ENCODE measurements at regions not wholly inside any gene's neighbourhood (a gene's known extent, or its start where the extent isn't known, plus 50 kb on each side); places are given as distances from the start of the nearest gene placed in this dataset.

- peaks cover 18% of the 10 kb centered on the region for H3K4me1 ChIP-seq (ENCODE audit: control insufficient read depth, insufficient read depth, low read length)
Measured at GRCh38 chr2:122105171-122105876, 349.9 kb downstream of the TSN start.

GRCh38 chr2:122105877-122106206 is 350.4 kb downstream of the TSN start:
- Histone ChIP-seq H3K4me3 (ENCODE audit: insufficient read depth, low read depth, low read length) (no peak overlapping the region), H3K9me3 (ENCODE audit: control insufficient read depth, low read length) (no peaks in the 10 kb centered on the region), H3K27ac (ENCODE audit: insufficient read depth, low read depth, low read length, poor library complexity, severe bottlenecking) (peak overlapping the region; percentile 95), H3K4me1 (ENCODE audit: control insufficient read depth, insufficient read depth, low read length) (peaks cover 13% of the 10 kb centered on the region), H3K27me3 (ENCODE audit: control insufficient read depth, insufficient read depth, low read length, poor library complexity, severe bottlenecking) (no peaks in the 10 kb centered on the region), H3K36me3 (ENCODE audit: control insufficient read depth, insufficient read depth, low read length) (no peaks in the 10 kb centered on the region)
- WGBS, 2 experiments: 78 to 80% methylated on average over 3 of the region's 3 CpGs

More at GRCh38 chr2:122105171-122105876, 349.9 kb downstream of the TSN start:
- H3K4me3 ChIP-seq (ENCODE audit: insufficient read depth, low read depth, low read length): no peak overlapping the region
- H3K27me3 ChIP-seq (ENCODE audit: control insufficient read depth, insufficient read depth, low read length, poor library complexity, severe bottlenecking): no peaks in the 10 kb centered on the region
- H3K9me3 ChIP-seq (ENCODE audit: control insufficient read depth, low read length): no peaks in the 10 kb centered on the region
- H3K36me3 ChIP-seq (ENCODE audit: control insufficient read depth, insufficient read depth, low read length): no peaks in the 10 kb centered on the region
- WGBS, 2 experiments: 57 to 68% methylated on average over 1 to 2 of the region's 2 CpGs
- peak overlapping the region; percentile 95 for H3K27ac ChIP-seq (ENCODE audit: insufficient read depth, low read depth, low read length, poor library complexity, severe bottlenecking)

GRCh38 chr2:122108186-122108585 is 352.7 kb downstream of the TSN start:
- H3K4me3 ChIP-seq (ENCODE audit: insufficient read depth, low read depth, low read length): no peak overlapping the region
- no peaks in the 10 kb centered on the region for H3K9me3 ChIP-seq (ENCODE audit: control insufficient read depth, low read length)
- no peak overlapping the region for H3K27ac ChIP-seq (ENCODE audit: insufficient read depth, low read depth, low read length, poor library complexity, severe bottlenecking)
- no peaks in the 10 kb centered on the region for H3K36me3 ChIP-seq (ENCODE audit: control insufficient read depth, insufficient read depth, low read length)
- H3K4me1 ChIP-seq (ENCODE audit: control insufficient read depth, insufficient read depth, low read length): peaks cover 10% of the 10 kb centered on the region
- no peaks in the 10 kb centered on the region for H3K27me3 ChIP-seq (ENCODE audit: control insufficient read depth, insufficient read depth, low read length, poor library complexity, severe bottlenecking)
- 100% methylated on average over 1 of the region's 1 CpG for WGBS, 2 experiments

- Histone ChIP-seq H3K4me3 (ENCODE audit: insufficient read depth, low read depth, low read length) (no peak overlapping the region), H3K4me1 (ENCODE audit: control insufficient read depth, insufficient read depth, low read length) (peaks cover 9% of the 10 kb centered on the region), H3K27me3 (ENCODE audit: control insufficient read depth, insufficient read depth, low read length, poor library complexity, severe bottlenecking) (no peaks in the 10 kb centered on the region), H3K36me3 (ENCODE audit: control insufficient read depth, insufficient read depth, low read length) (no peaks in the 10 kb centered on the region), H3K27ac (ENCODE audit: insufficient read depth, low read depth, low read length, poor library complexity, severe bottlenecking) (no peak overlapping the region), H3K9me3 (ENCODE audit: control insufficient read depth, low read length) (no peaks in the 10 kb centered on the region)
- WGBS, 2 experiments: 92 to 94% methylated on average over 12 of the region's 12 CpGs
Measured at GRCh38 chr2:122112216-122113005, 357.0 kb downstream of the TSN start.

- Histone ChIP-seq H3K4me1 (ENCODE audit: control insufficient read depth, insufficient read depth, low read length) (peaks cover 3% of the 10 kb centered on the region), H3K36me3 (ENCODE audit: control insufficient read depth, insufficient read depth, low read length) (no peaks in the 10 kb centered on the region), H3K4me3 (ENCODE audit: insufficient read depth, low read depth, low read length) (no peak overlapping the region), H3K27me3 (ENCODE audit: control insufficient read depth, insufficient read depth, low read length, poor library complexity, severe bottlenecking) (no peaks in the 10 kb centered on the region), H3K27ac (ENCODE audit: insufficient read depth, low read depth, low read length, poor library complexity, severe bottlenecking) (no peak overlapping the region), H3K9me3 (ENCODE audit: control insufficient read depth, low read length) (no peaks in the 10 kb centered on the region)
- 53 to 64% methylated on average over 2 of the region's 2 CpGs for whole genome bisulfite sequencing, 2 experiments
Measured at GRCh38 chr2:122114421-122114820, 359.0 kb downstream of the TSN start.

GRCh38 chr2:122117371-122117770 is 361.9 kb downstream of the TSN start:
- H3K4me3 ChIP-seq (ENCODE audit: insufficient read depth, low read depth, low read length): no peak overlapping the region
- H3K4me1 ChIP-seq (ENCODE audit: control insufficient read depth, insufficient read depth, low read length): peaks cover 3% of the 10 kb centered on the region
- no peaks in the 10 kb centered on the region for H3K27me3 ChIP-seq (ENCODE audit: control insufficient read depth, insufficient read depth, low read length, poor library complexity, severe bottlenecking)
- H3K36me3 ChIP-seq (ENCODE audit: control insufficient read depth, insufficient read depth, low read length): no peaks in the 10 kb centered on the region
- H3K27ac ChIP-seq (ENCODE audit: insufficient read depth, low read depth, low read length, poor library complexity, severe bottlenecking): no peak overlapping the region
- no peaks in the 10 kb centered on the region for H3K9me3 ChIP-seq (ENCODE audit: control insufficient read depth, low read length)
- 91% methylated on average over 1 of the region's 2 CpGs; no CpG with 5 or more reads in 1 of the 2 experiments for WGBS, 2 experiments

GRCh38 chr2:122129399-122129798 is 373.9 kb downstream of the TSN start:
- Histone ChIP-seq H3K4me3 (ENCODE audit: insufficient read depth, low read depth, low read length) (no peak overlapping the region), H3K36me3 (ENCODE audit: control insufficient read depth, insufficient read depth, low read length) (no peaks in the 10 kb centered on the region), H3K4me1 (ENCODE audit: control insufficient read depth, insufficient read depth, low read length) (no peaks in the 10 kb centered on the region), H3K9me3 (ENCODE audit: control insufficient read depth, low read length) (no peaks in the 10 kb centered on the region), H3K27ac (ENCODE audit: insufficient read depth, low read depth, low read length, poor library complexity, severe bottlenecking) (no peak overlapping the region), H3K27me3 (ENCODE audit: control insufficient read depth, insufficient read depth, low read length, poor library complexity, severe bottlenecking) (no peaks in the 10 kb centered on the region)
- 100% methylated on average over 1 of the region's 1 CpG for WGBS, 2 experiments

DNA sequence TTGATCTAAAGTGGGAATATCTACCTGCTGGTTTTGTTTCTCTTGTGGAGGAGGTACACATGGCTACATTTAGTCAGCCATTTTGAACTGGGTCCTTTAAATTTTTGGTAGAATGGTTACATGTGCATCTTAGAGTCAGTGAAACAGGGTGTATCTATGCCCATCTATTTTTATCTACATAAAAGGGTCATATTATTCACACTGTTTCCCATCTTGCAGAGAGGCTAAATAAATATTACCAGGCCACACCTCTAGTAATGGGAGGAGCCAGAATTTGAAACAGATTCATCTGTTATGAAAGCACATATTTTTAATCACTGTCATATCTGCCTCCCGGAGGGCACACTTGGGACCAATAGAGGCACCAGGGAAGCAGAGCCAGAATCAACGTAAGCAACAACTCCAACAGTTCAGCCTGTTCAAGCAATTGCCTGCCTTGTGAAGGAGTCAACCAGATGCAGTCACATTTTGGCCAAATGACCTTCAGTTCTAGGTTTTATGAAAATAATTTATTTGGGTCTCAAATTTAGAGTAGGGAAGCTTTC is 376.8 kb downstream of the TSN start:
- Histone ChIP-seq H3K4me3 (ENCODE audit: insufficient read depth, low read depth, low read length) (no peak overlapping the region), H3K36me3 (ENCODE audit: control insufficient read depth, insufficient read depth, low read length) (no peaks in the 10 kb centered on the region), H3K27ac (ENCODE audit: insufficient read depth, low read depth, low read length, poor library complexity, severe bottlenecking) (no peak overlapping the region), H3K9me3 (ENCODE audit: control insufficient read depth, low read length) (no peaks in the 10 kb centered on the region), H3K27me3 (ENCODE audit: control insufficient read depth, insufficient read depth, low read length, poor library complexity, severe bottlenecking) (no peaks in the 10 kb centered on the region), H3K4me1 (ENCODE audit: control insufficient read depth, insufficient read depth, low read length) (no peaks in the 10 kb centered on the region)
- WGBS, 2 experiments: 79 to 81% methylated on average over 2 of the region's 2 CpGs

DNA sequence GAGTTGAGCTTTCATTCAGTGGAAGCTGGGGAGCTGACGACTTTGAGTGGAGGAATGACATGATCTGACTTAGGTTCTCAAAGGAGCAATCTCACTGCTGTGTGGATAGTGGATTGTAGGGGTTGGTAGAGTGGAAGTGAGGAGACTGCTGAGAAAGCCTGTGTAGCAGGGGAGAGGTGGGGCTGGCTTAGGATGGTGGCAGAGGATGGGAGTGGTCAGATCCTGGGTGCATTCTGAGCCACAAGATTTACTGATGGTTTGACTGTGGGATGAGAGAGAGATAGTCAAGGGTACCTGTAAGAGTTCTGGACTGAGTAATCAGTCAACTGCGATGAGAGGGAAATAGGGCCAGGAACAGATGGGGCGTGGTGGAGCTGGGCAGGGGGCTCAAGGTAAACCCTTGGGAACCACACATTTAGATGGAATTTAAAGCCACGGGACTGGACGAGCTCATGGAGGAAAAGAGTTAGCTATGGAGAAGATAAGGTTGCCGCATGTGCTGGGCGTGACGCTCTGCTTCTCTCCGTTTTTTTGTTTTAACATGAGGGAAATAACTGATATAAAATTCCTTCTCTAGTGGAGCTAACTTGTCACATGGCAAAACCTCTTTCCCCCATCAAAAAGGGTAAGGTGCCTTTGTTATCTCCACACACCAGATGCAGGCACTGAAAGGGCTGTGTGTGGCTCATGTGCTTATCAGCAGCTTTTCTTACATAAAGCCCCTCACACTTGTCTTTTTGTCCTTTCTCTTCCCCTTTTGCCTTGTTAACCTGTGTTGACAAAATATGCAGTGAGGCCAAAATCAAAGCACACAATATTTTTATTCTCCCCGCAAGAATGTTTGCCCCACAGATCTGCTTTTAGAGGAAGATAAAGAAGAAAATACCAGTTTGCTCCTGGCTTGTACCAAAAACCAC is 379.8 kb downstream of the TSN start:
- Histone ChIP-seq H3K4me1 (ENCODE audit: control insufficient read depth, insufficient read depth, low read length) (peaks cover 3% of the 10 kb centered on the region), H3K4me3 (ENCODE audit: insufficient read depth, low read depth, low read length) (no peak overlapping the region), H3K27ac (ENCODE audit: insufficient read depth, low read depth, low read length, poor library complexity, severe bottlenecking) (no peak overlapping the region), H3K27me3 (ENCODE audit: control insufficient read depth, insufficient read depth, low read length, poor library complexity, severe bottlenecking) (no peaks in the 10 kb centered on the region), H3K9me3 (ENCODE audit: control insufficient read depth, low read length) (no peaks in the 10 kb centered on the region), H3K36me3 (ENCODE audit: control insufficient read depth, insufficient read depth, low read length) (no peaks in the 10 kb centered on the region)
- WGBS, 2 experiments: 95 to 97% methylated on average over 10 of the region's 10 CpGs

Data from ectodermal cell (in vitro differentiated cells).